ENCODE measurements at regions not wholly inside any gene's neighbourhood (a gene's known extent, or its start where the extent isn't known, plus 50 kb on each side); places are given as distances from the start of the nearest gene placed in this dataset.
A peak's percentile ranks its signal among the peaks of the same experiment; 100 is the strongest.

DNA sequence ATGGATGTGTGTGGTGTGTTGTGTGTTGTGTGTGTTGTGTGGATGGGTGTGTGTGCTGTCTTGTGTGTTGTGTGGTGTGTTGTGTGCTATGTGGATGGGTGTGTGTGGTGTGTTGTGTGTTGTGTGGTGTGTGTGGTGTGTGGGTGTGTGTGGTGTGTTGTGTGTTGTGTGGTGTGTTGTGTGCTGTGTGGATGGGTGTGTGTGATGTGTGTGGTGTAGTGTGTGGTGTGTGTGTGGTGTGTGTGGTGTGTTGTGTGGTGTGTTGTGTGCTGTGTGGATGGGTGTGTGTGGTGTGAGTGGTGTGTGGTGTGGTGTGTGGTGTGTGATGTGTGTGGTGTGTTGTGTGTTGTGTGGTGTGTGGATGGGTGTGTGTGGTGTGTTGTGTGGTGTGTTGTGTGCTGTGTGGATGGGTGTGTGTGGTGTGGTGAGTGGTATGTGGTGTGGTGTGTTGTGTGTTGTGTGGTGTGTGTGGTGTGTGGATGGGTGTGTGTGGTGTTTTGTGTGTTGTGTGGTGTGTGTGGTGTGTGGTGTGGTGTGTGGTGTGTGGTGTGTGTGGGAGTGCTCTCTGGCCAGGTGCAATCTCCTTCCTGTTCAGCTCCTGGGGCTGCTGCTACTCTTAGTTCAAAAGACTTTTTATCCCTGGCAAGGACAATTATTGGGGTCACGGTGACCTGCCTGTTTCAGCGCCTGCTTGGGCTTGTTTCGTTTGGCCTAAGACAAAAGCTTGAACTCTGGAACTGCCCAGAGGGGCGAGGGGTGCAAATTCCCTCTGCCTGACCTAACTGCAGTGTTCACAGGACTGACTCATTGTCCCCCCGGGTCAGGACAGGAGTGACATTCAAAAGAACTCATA lies 101.1 kb downstream of the UBIAD1 start:
- FAIRE-seq (peak; percentile 100), DNase-seq (ENCODE audit: low spot score) (no peak)

DNA sequence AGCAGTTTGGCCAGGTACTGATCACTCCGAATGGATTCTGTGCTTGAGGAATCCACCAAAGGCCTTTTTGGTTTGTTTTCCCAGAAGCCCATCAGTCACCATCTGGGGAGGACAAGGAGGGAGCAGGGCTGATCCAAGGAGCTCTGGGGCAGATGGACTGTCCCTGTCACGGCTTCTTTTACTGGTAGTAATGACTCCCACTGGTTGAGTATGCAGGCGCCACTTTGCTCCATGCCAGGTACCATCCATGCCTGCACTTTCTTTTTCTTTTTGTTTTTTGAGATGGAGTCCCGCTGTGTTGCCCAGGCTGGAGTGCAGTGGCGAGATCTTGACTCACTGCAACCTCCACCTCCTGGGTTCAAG lies 101.7 kb downstream of the UBIAD1 start:
- FAIRE-seq (no peak), DNase-seq (ENCODE audit: low spot score) (no peak)

DNA sequence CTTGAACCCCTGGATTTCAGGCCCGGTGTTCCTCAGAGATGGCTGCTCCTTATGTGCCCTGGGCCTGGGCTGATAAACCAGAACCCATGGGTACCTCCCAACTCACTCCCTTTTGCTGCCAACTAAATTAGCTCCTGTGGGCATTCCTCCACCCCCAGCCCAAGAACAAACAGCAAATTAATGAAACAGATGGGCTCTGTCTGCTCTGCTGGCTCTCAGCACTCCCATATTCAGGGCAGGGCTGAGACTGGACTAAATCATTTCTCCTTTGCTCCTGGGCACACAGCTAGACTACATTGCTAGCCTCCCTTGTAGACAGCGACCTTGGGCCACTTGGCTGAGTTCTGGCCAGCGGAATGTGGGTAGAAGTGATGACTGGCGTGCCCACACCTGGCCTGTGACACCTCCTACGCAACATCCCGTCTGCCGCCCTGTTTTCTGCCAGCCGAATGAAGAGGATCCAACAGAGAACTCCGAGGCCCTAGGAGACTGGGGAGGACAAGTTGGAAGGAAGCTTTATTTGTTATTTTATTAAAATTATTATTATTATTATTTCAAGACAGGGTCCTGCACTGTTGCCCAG lies 101.9 kb upstream of the DISP3 start:
- DNase-seq (ENCODE audit: low spot score) (no peak), FAIRE-seq (no peak)

DNA sequence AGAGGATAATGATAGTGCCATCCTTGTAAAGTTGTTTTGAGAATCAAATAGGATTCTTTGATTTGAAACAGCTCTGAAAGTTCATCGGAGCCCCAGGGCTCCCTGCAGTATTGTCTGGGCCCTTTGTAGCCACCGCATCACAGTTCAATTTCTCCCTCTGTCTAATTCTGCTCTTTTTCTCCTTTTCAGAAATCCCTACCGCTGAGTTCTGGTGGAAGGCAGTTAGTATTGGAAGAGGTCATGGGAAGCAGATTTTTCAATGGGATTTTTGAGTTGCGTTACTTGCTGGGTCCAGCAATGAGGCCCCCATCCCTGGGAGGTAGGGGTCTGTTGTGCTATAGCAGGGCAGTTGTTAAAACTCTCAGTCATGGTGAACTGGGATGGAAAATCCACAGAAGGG lies 101.0 kb upstream of the DISP3 start:
- no peak for DNase-seq (ENCODE audit: low spot score)
- FAIRE-seq = no peak

DNA sequence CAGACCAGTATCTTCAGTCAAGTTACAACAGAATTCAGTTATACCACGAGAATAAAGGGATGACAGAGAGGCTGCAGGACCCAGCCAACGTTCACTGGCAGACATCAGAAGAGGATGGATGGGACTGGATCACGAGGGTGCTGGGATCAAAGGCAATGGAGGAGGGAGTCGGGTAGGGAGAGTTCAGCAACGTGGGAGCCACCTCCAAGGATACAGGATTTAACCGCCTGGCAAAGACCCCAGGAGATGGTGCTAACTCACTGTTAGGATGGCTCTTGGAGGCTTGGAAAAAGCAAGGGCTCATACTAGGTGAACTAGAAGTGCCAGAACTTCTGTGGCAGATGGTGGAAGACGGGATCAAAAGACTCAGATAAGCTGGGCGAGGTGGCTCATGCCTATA lies 99.1 kb upstream of the DISP3 start:
- FAIRE-seq = peak; percentile 5

DNA sequence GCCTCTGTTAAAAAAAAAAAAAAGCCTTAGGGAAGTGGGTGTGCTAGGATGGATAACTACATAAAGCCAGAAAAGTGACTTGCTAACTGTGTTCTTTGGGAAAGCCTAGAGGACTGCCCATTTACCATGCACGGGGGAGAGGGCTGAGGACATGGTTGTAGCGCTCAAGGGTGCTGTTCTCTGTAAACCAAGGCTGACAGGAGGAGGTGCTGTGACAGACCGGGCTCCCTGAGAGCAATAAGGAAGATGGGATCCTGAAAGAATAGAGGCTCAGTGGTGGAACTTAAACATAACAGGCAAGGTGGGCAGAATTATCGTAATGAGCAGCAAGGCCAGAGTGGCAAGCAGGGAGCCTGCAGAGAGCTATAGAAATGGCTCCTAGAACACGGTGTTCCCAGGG lies 98.5 kb upstream of the DISP3 start:
- no peak for FAIRE-seq

More for the DNA sequence above, 99.1 kb upstream of the DISP3 start:
- no peak for DNase-seq (ENCODE audit: low spot score)

DNA sequence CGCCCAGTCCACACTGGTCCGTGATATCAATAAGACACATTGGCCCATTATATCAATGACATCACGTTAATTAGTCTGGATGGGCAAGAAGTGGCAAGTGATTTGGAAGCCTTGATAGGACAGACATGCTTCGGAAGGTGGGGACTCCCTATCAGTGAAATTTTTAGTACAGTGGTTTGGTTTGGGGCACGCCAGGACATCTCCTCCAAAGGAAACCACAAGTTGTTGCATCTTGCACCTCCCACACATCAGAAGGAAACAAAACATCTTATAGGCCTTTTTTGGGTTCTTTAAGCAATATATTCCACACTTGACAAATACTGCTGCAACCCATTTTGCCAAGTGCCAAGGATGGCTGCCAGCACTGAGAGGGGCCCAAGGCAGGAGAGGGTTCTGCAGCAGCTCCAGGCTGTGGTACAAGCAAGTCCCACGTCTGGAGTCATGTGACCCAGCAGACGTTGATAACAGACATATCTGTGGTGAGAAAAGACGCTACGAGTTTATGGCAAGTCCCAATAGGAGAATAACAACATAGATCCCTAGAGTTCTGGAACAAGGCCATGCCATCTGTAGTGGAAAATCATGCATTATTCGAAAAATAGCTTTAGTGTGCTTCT lies 95.3 kb upstream of the DISP3 start:
- FAIRE-seq = no peak
- no peak for DNase-seq (ENCODE audit: low spot score)

More for the DNA sequence above, 98.5 kb upstream of the DISP3 start:
- no peak for DNase-seq (ENCODE audit: low spot score)

DNA sequence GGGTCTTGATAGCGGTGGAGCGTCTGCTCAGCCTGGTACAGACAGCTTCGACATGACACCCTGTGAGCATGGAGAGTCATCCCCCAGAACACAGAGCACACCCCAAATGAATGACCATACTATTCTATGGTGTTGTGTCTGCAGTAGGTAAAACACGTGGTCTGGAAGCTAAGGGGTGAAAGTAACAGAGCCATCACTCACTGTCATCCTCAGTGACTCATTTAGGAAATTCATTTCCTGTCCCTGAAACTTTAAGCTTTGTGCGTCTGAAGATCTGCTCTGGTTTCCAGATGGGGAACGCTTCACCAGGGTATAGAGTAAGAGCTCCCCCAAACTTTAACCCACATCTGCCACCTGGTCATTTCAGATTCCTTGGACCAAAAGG lies 94.8 kb upstream of the DISP3 start:
- no peak for FAIRE-seq
- peak; percentile 41 for DNase-seq (ENCODE audit: low spot score)

DNA sequence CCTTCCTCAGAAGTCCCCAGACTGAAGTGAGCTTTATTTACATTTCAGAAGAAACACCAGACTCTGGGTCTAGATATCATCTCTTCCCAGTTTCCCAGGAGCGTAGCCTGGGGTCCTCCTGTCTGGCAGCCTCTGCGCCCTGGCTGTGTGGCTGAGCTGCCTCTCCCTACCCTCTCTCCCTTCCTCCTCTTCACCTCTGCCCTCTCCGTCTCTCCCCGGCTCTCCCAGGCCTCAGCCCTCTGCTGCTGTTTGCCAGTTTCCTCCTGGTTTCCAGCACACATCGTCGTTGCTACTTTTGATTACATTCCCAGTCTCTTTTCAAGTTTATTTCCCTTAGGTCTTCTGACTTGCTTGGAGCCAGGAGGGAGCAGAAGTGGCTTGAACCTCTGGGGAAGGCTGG lies 91.1 kb upstream of the DISP3 start:
- DNase-seq (ENCODE audit: low spot score) = no peak
- FAIRE-seq = no peak

DNA sequence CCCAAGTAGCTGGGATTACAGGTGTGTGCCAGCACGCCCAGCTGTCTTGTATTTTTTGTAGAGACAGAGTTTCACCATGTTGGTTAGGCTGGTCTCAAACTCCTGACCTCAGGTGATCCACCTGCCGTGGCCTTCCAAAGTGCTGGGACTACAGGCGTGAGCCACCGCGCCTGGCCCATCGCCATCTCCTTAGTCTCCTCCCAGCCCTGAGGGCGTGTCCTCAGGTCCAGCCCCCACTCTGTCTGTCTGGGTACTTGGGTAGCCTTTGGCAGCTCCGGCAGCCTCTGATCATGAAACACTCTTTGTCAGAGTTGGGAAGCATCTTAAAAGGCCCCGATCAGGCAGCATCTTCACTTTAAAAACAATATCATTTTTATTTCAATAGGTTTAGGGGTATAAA lies 90.3 kb upstream of the DISP3 start:
- no peak for FAIRE-seq
- no peak for DNase-seq (ENCODE audit: low spot score)

DNA sequence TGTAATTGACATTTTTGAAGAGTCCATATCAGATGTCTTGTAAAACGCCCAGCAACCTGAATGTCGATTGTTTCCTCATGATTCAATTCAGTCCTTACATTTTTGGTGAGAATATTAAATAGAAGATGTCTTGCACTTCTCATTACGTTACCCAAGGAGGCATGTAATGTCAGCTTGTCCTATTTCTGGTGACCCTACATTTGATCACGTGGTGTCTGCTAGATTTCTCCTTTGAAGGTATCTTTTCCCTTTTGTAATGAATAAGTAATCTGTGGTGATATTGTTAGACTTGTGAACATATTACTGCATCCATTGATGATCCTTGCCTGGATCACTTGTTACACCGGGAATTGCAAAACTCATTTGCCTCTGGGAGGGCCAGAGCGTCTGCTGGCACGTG lies 87.6 kb upstream of the DISP3 start:
- no peak for DNase-seq (ENCODE audit: low spot score)
- no peak for FAIRE-seq

DNA sequence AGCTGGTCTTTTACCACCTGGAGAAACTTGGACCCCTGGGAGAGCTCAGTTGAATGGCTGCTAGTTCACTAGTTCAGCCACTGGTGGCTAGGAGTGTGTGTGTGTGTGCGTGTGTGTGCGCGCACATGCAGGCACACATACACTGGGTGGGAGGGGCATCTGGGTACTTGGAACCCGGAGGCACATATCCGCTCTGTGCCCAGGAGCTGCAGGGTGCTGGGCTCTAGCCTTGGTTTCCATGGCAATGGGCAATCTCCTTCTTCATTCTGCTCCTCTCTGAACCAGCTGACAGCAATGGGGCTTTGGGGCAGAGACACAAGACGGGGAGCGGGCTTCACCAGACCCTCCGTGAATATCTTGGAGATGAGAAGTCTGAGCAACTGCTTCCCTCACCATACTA lies 87.1 kb upstream of the DISP3 start:
- DNase-seq (ENCODE audit: low spot score) (no peak), FAIRE-seq (no peak)

DNA sequence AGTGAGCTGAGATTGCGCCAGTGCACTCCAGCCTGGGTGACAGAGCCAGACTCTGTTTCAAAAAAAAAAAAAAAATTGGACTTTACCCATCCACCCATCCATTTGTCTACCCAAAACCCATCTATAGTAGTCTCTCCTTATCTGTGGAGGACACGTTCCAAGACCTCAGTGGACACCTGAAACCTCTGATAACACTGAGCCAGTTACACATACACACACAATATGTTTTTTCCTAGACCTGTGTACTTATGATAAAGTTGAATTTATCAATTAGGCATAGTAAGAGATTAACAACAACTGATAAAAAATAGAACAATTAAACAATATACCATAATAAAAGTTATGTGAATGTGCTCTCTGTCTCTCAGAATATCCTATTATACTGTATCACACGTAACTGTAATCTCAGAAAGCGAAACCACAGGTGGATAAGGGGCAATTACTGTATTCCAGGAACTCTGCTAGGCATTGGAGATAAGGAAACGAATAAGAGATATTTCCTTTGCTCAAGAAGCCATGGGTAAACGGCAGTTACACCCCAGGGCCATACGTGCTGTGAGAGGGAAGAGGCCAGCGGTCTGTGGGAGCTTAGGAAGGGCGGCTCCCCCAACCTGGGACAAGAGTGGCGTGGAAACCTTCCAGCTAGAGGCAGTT lies 84.2 kb upstream of the DISP3 start:
- DNase-seq (ENCODE audit: low spot score) = no peak
- no peak for FAIRE-seq

DNA sequence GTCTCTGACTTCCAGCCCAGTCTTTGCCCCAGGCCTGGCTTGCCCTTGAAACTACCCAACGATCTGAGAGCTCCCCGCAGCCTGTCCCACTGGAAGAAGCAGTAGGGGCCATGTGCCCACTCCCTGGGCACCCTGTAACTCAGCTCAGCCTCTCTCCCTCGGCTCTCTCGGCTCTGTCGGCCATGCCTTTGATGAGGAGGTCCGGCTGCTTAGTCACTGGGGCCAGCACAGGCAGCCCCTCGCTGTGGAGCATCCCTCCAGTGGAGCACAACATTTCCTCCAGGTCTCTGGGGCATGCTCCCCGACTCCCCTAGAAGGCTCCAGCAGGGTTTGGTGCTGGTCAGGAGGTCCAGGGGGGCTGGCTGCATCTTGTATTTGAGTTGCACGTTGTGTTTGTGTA lies 83.3 kb upstream of the DISP3 start:
- no peak for FAIRE-seq
- no peak for DNase-seq (ENCODE audit: low spot score)

DNA sequence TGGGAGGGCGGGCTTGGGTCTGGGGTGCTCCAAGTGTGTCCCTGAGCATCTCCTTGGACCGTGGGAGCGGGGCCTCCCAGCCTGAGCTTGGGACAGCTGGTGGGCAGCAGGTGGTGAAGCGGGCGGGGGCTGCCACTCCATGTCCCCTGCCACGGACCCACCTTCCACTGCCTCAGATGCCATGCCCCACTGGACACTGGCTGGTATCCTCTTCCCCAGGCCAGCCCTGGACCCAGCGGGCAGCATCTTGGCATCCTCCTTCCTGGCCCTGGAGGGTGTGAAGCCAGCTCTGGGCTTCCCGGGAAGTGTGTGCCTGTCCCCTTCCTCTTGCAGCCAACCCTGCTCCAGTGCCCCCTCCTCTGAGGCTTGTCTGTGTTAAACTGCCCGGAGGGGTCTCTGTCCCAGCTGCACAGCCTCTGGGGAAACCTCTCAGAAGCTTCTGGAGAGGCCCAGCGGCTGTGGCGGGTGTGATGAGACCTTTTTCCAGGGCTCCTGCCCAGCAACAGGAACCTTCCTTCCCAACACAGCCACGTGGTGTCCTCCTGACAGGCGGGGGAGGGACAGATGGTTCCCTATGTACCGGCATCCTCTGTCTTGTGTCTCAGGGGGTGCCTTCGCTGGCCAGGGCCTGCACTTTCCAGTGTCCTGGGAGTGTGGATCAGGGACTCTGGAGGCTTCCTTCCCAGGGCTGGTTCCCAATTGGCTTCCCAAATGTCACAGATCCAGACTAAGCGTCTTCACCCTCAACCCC lies 81.6 kb upstream of the DISP3 start:
- DNase-seq (ENCODE audit: low spot score) = no peak
- FAIRE-seq = no peak

DNA sequence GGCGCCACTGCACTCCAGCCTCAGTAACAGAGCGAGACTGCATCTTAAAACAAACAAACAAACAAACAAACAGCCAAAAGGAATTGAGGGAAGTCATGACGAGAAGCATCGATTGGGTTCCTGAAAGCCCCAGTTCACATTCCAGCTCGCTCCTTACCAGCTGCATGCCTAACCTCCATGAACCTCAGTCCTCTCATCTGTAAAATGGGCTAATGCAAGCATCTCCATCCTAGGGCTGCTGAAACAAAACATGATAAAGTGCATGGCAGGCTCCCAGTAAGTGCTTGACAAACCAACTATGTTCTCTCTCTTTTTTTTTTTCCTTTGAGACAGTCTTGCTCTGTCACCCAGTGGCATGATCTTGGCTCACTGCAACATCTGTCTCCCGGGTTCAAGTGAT lies 79.7 kb upstream of the DISP3 start:
- FAIRE-seq = no peak

DNA sequence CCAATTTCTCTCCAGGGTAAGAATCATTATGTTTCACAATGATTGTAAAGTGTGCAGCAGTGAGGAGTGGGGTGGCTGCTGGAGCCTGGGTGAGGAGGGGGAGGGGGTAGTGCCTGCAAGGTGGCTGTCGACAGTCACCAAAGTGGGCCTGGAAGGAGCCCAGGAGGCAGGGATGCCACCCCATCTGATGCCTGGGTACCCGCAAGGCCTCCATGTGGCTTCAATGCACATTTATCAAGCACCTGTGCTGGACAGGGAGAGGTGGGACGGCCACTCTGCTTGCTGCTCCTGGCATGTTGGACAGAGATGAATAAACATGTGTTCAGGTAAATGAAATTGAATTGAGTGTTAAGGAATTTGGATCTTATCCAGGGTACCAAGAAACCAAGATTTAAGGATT lies 78.8 kb upstream of the DISP3 start:
- FAIRE-seq = no peak
- DNase-seq (ENCODE audit: low spot score) = no peak

More for the DNA sequence above, 79.7 kb upstream of the DISP3 start:
- no peak for DNase-seq (ENCODE audit: low spot score)

DNA sequence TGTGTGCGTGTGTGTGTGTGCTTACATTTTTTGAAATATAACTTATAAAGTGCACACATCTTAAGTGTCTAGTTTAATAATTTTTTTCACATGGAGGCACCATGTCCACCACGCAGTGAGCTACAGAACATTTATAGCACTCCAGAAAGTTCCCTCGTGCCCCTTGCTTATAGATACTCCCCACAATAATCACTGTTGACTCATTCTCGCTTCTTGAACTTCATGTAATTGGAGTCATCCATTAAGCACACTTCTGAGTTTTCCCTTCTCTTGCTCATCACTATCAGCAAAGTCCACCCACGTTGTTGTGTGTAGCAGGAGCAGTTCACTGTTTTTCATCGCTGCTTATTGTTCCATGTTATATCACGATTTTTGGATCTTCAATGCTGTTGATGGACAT lies 78.4 kb upstream of the DISP3 start:
- FAIRE-seq (no peak), DNase-seq (ENCODE audit: low spot score) (no peak)

DNA sequence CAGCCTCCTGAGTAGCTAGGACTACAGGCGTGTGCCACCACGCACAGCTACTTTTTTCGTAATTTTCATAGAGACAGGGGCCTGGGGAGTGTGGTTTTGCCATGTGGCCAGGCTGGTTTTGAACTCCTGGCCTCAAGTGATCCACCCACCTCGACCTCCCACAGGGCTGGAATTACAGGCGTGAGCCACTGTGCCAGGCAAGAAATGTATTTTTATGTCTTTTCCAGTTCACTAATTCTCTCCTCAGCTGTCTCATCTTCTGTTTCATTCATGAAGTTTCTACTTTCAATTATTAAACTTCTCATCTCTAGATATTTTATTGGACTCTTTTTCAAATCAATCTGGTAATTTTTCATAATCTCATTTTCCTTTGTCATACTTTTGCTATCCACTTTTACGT lies 72.1 kb upstream of the DISP3 start:
- no peak for FAIRE-seq
- no peak for DNase-seq (ENCODE audit: low spot score)

DNA sequence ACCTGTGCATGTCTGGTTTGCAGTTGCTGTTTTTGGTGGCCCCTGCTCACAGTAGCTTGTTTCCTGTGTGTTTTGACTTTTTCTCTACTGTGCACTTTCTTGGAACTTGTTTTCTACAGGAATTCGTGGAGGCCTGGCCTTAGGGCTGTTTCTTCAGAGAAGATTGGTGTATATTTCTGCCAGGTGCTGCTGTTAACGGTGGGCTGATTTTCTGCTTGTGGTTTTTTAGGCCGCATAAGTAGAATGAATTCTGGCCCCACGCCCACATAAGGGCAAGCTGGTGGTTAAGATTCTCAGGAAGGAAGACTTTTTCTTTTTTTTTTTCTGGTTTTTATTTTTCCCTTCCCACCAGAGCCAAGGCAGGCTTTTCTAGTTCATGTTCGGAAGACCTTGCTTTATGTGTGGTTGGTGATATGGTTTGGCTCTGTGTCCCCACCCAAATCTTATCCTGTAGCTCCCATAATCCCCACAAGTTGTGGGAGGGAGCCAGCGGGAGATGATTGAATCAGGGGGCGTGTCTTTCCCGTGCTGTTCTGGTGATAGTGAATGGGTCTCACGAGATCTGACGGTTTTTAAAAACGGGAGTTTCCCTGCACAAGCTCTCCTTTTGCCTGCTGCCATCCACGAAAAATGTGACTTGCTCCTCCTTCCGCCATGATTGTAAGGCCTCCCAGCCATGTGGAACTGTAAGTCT lies 71.5 kb upstream of the DISP3 start:
- DNase-seq (ENCODE audit: low spot score) (peak; percentile 19), FAIRE-seq (no peak)

DNA sequence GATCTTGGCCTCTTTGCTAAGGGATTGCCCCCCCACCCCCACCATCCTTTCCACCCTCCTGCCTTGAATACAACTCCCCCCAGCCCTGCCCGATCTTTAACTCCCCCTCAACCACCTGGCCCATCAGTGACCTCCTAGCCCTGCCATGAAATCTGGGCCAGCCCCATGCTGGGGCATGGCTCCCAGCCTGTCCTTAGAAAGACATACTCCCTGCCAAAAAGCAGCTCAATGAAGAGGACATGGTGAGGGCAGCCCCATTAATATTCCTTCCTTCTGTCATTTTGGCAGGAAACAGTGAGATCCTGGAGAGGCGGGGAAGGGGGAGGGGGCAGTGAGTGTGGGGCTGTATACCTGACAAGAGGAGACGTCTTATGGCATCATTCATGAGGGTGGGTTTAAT lies 66.8 kb upstream of the DISP3 start:
- no peak for FAIRE-seq

More for the DNA sequence above, 66.8 kb upstream of the DISP3 start:
- no peak for DNase-seq (ENCODE audit: low spot score)

Data from urothelium cell line (cell line).